ENCODE measurements at regions not wholly inside any gene's neighbourhood (a gene's known extent, or its start where the extent isn't known, plus 50 kb on each side); places are given as distances from the start of the nearest gene placed in this dataset.

DNA sequence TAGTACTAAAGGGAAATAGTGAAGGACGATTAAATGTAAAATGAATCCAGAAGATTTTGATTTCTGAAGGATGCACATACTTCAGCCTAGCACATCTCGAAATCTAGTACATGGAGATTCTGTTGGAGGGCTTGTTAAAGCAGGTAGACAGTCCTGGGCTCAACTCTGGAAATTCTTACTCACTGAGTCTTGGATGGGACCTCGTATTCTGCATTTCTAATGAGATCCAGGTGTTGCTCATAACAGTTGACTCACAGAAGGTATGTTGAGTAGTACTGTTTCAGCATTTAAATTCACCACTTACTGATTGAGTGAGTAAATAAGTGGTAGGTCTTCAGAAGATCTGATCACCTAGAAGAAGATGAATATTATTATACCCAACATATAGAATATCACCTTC, 623.4 kb upstream of the SGO1 start (continued):
- TF ChIP-seq, protein P1, sequence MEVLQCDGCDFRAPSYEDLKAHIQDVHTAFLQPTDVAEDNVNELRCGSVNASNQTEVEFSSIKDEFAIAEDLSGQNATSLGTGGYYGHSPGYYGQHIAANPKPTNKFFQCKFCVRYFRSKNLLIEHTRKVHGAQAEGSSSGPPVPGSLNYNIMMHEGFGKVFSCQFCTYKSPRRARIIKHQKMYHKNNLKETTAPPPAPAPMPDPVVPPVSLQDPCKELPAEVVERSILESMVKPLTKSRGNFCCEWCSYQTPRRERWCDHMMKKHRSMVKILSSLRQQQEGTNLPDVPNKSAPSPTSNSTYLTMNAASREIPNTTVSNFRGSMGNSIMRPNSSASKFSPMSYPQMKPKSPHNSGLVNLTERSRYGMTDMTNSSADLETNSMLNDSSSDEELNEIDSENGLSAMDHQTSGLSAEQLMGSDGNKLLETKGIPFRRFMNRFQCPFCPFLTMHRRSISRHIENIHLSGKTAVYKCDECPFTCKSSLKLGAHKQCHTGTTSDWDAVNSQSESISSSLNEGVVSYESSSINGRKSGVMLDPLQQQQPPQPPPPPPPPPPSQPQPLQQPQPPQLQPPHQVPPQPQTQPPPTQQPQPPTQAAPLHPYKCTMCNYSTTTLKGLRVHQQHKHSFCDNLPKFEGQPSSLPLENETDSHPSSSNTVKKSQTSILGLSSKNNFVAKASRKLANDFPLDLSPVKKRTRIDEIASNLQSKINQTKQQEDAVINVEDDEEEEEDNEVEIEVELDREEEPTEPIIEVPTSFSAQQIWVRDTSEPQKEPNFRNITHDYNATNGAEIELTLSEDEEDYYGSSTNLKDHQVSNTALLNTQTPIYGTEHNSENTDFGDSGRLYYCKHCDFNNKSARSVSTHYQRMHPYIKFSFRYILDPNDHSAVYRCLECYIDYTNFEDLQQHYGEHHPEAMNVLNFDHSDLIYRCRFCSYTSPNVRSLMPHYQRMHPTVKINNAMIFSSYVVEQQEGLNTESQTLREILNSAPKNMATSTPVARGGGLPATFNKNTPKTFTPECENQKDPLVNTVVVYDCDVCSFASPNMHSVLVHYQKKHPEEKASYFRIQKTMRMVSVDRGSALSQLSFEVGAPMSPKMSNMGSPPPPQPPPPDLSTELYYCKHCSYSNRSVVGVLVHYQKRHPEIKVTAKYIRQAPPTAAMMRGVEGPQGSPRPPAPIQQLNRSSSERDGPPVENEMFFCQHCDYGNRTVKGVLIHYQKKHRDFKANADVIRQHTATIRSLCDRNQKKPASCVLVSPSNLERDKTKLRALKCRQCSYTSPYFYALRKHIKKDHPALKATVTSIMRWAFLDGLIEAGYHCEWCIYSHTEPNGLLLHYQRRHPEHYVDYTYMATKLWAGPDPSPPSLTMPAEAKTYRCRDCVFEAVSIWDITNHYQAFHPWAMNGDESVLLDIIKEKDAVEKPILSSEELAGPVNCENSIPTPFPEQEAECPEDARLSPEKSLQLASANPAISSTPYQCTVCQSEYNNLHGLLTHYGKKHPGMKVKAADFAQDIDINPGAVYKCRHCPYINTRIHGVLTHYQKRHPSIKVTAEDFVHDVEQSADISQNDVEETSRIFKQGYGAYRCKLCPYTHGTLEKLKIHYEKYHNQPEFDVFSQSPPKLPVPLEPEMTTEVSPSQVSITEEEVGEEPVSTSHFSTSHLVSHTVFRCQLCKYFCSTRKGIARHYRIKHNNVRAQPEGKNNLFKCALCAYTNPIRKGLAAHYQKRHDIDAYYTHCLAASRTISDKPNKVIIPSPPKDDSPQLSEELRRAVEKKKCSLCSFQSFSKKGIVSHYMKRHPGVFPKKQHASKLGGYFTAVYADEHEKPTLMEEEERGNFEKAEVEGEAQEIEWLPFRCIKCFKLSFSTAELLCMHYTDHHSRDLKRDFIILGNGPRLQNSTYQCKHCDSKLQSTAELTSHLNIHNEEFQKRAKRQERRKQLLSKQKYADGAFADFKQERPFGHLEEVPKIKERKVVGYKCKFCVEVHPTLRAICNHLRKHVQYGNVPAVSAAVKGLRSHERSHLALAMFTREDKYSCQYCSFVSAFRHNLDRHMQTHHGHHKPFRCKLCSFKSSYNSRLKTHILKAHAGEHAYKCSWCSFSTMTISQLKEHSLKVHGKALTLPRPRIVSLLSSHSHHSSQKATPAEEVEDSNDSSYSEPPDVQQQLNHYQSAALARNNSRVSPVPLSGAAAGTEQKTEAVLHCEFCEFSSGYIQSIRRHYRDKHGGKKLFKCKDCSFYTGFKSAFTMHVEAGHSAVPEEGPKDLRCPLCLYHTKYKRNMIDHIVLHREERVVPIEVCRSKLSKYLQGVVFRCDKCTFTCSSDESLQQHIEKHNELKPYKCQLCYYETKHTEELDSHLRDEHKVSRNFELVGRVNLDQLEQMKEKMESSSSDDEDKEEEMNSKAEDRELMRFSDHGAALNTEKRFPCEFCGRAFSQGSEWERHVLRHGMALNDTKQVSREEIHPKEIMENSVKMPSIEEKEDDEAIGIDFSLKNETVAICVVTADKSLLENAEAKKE (CRISPR knock-in tag; IDR thresholded peaks at IDR 0.05) = no peak
- no peak for TF ChIP-seq CTCF (conservative IDR thresholded peaks at IDR 0.05; ENCODE audit: low read depth in 2 of 2)
- no peak for TF ChIP-seq STAT1 (IDR thresholded peaks at IDR 0.05; ENCODE audit: unreplicated experiment)
- TF ChIP-seq POLR2AphosphoS5 (IDR thresholded peaks at IDR 0.05; ENCODE audit: low read depth) = no peak
- no peak for TF ChIP-seq JUNB (IDR thresholded peaks at IDR 0.05; ENCODE audit: unreplicated experiment)
- no peak for TF ChIP-seq ZNF331 (CRISPR knock-in tag; IDR thresholded peaks at IDR 0.05; ENCODE audit: low read depth)
- no peak for TF ChIP-seq EZH2phosphoT487 (IDR thresholded peaks at IDR 0.05; ENCODE audit: unreplicated experiment)

- Histone ChIP-seq H2AFZ (no peak overlapping the region), H3K27me3 (ENCODE audit: insufficient read depth) (no peaks in the 10 kb centered on the region), H3K4me1 (ENCODE audit: insufficient read depth) (peaks cover 10% of the 10 kb centered on the region; the same call in 1 of the 2 replicates), H4K20me1 (replicated peaks; ENCODE audit: insufficient read depth) (no peaks in the 10 kb centered on the region), H3F3A (replicated peaks; ENCODE audit: low read depth) (no peaks in the 10 kb centered on the region), H3K27ac (ENCODE audit: low read depth) (no peak overlapping the region), H3K4me3 (no peak overlapping the region), H3K36me3 (ENCODE audit: insufficient read depth) (no peaks in the 10 kb centered on the region), H3K9me2 (ENCODE audit: insufficient read depth) (no peaks in the 10 kb centered on the region), H3K4me2 (no peak overlapping the region), H3K79me2 (replicated peaks; ENCODE audit: insufficient read depth) (no peaks in the 10 kb centered on the region)
- Mint-ChIP-seq H3K4me3 (no peak overlapping the region), H3K27ac (no peak overlapping the region), H3K27me3 (ENCODE audit: insufficient read depth, low read depth, poor library complexity) (no peaks in the 10 kb centered on the region), H3K9me3 (no peaks in the 10 kb centered on the region), H3K36me3 (ENCODE audit: low read depth) (no peaks in the 10 kb centered on the region), H3K4me1 (no peaks in the 10 kb centered on the region; the same call in 2 of the 3 replicates)
- no peak for ATAC-seq
- no peak for DNase-seq (ENCODE audit: low spot score)
- TF ChIP-seq, protein P2, sequence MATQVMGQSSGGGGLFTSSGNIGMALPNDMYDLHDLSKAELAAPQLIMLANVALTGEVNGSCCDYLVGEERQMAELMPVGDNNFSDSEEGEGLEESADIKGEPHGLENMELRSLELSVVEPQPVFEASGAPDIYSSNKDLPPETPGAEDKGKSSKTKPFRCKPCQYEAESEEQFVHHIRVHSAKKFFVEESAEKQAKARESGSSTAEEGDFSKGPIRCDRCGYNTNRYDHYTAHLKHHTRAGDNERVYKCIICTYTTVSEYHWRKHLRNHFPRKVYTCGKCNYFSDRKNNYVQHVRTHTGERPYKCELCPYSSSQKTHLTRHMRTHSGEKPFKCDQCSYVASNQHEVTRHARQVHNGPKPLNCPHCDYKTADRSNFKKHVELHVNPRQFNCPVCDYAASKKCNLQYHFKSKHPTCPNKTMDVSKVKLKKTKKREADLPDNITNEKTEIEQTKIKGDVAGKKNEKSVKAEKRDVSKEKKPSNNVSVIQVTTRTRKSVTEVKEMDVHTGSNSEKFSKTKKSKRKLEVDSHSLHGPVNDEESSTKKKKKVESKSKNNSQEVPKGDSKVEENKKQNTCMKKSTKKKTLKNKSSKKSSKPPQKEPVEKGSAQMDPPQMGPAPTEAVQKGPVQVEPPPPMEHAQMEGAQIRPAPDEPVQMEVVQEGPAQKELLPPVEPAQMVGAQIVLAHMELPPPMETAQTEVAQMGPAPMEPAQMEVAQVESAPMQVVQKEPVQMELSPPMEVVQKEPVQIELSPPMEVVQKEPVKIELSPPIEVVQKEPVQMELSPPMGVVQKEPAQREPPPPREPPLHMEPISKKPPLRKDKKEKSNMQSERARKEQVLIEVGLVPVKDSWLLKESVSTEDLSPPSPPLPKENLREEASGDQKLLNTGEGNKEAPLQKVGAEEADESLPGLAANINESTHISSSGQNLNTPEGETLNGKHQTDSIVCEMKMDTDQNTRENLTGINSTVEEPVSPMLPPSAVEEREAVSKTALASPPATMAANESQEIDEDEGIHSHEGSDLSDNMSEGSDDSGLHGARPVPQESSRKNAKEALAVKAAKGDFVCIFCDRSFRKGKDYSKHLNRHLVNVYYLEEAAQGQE (IDR thresholded peaks at IDR 0.05; ENCODE audit: unreplicated experiment) = no peak
- TF ChIP-seq ETS1 (IDR thresholded peaks at IDR 0.05) (no peak), STAT1 (IDR thresholded peaks at IDR 0.05; ENCODE audit: unreplicated experiment) (no peak)
These were observed 622.9 kb upstream of the SGO1 start for GRCh38 chr3:20808864-20809263.
